NCI-H69 (cell line): ENCODE measurements at regions not wholly inside any gene's neighbourhood (a gene's known extent, or its start where the extent isn't known, plus 50 kb on each side); places are given as distances from the start of the nearest gene placed in this dataset.

Source experiments
- DNase-seq: peaks from one replicate; lab custom pipeline; 2025; lab: John Stamatoyannopoulos, UW

DNA sequence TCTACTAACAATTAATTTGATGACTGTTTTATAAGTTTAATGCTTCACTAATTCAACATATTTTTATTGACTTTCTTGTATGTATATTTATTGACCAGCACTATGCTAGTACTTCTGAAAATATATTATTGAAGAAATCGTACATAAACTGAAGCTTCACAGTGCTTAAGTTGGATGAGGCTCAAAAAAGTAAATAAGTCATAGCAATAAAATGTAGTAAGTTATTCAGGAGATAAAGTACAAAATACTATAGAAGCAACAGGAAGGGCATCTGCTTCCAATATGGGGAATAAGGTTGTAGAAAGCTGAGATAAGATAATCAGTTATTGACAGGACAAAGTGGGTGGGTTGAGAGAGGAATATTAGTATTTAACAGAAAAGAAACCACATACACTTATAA is 944.9 kb upstream of the MIR17HG start:
- DNase-seq = no peak

DNA sequence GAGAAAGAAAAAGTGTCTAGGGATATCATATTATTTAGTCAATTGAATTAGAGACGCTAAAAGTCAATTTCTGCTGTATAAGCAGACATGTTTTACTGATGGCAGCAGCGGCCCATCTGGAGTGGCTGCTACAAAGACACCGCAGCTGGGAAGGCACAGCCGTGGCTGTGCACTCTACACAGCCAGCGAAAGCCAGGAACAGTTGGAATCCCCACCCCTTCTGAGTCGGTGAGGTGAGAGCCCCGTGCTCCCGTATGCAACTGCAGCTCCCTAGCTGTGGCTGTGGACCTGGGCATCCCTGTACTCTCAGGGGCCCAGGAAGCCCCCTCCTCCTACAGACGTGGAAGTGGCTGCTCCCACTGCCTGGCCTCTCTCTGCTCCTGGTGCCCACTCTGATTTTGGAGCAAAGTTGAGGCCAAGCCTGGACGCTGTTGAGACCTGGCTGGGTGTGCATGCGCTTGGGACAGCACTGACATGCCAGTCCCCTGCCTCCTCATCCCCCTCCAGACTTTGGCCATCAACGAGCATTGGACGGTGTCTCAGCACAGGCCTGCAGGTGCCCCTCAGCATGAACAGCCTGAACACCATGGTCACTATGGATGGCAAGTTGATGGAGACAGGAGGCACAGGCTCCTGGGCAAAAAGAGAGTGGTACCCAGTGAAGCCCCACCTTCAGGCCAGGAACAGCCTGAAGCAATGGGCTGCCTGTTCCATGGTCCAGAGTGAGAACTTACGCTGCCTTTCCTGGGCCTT is 944.0 kb upstream of the MIR17HG start:
- DNase-seq = no peak

DNA sequence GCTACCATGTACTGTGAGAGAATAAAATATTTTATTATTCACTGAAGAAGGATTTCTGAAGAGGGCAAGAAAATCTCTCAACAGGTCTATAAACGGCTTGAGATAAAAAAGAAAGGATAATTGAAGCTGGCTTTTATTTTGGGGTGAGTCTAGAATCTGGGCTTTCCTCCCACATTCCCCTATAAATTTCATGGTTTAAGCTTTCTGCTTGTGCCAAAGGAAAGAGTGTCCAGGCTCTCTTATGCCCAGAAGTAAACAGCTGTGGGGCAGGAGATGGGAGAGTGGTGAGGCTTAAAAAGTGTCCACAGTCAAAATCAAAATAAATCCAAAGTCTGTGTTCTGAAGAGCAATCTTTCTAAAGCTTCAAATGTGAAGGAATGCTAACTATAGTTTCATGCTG is 942.2 kb upstream of the MIR17HG start:
- DNase-seq = no peak

DNA sequence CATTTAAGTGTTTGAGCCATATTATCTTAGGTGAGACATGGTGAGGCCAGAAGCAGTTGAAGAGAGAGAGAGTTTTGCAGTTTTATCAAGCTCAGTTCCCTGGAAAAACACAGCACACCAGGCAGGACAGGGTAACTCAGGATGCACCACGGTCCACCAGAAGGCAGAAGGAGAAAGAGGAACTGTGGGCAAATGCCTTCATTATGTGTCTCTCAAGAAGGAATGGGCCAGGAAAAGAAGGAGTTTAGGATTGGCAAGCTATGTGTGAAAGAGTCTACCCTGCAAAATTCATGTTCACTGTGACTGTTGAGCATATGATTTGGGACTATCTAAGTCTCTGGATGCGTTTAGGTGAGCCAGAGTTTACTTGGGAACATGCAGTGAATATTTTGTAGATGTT is 934.5 kb upstream of the MIR17HG start:
- no peak for DNase-seq

DNA sequence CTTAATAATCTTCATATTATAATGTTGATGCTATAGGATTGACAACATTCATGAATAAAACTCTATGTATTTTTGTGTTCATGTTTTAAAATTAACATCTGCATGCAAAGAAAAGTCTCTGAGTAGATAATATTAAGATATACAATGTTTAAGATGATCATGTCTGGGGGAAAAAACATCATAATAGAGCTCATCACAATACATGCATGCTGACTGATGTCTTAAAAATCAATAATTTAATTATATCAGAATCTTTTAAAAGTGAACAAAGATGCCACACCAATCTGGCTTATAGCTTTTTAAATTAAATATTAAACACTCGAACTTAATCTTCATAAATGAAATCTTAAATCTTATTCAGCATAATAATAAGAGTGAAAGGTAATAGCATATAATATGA is 933.9 kb upstream of the MIR17HG start:
- DNase-seq = no peak

DNA sequence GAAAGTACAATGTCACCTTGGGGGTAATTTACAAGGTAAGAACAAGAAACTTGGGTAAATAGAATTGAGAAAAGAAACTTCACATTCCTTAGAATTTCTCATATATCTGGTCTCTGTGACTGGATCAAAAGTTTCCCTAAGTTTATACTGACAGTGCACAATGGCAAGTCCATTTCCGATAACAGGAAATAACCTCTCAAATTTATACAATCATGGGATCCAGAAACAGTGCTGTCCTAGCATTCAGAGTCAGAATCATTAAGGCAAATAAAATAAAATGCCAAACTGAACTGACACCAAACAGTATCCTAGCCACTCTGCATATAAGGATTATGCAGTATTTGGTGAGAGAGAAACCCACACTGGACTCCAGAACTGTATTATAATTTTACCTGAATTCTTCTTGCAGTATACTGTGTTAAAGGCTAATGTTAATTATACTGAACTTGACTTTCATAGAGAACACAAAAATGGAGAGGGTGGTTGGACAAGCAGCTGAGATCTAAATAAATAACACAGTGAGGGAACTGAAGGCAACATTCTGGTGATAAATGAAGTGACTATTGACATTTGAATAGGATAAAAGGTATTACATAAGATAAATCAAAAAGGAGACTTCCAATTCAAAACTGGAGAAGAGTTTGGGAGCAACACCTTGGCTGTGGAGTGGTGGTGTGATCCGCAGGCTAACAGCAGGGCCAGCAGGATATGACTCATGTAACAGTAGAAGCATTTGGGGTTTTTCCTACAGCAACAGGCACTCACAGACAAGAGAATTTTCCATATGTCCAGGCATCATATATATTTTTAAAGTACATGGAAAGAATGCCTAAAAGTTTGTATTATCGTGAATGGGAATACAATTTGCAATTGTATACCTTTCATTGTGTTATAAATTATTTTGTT is 932.5 kb upstream of the MIR17HG start:
- DNase-seq = peak; percentile 38

DNA sequence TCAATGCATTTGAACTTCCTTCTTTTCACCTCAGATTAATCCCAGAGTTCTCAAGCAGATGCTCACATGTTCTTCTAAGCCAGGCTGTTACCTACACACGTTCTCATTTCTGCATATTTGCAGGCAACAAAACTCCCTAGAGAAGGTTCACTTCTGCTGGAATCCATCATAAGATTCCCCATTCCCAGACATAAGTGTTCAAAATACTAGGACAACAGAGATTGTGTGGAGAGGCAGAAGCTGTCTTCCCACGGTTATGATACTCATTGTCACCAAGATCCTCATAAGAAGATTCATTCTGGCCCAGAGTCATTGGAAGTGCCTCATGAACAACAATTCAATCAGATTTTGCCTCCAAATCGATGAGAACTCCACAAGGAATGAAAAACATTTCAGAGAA is 931.6 kb upstream of the MIR17HG start:
- DNase-seq = no peak

DNA sequence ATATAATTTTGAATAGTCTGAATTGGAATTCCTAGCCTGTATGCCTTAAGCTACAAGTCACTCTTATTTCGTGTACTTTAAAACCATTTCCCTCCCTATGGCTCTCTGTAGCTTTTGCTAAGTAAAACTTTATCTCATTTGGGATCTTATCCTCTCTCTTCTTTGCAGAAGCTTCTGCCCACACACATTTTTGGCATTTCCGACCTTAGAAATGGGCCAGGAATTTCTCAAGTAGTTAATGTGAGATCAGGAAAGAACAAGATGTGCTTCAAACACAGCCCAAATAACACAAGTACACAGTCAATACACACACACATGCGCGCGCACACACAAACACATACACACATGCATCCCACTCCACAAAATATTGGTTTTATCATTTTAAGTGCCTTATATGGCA is 931.0 kb upstream of the MIR17HG start:
- no peak for DNase-seq

DNA sequence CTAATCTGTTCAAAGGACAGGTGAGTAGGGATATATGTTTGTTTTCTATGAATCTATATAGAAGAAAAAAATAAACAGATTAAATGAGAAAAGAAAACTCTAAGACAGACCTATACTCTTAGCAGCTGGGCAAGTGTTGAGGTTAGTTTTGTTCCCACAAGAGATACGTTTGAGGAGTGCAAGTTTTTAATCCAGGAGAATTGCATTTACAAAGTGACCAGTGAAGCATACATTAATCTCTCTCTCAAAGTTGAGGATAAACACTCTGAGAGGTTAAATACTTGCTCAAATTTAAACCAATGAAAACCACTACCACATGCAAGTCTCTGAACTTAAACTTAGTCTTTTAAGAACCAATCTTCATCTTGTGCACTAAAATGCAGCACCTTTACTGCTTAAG is 930.5 kb upstream of the MIR17HG start:
- DNase-seq = no peak

DNA sequence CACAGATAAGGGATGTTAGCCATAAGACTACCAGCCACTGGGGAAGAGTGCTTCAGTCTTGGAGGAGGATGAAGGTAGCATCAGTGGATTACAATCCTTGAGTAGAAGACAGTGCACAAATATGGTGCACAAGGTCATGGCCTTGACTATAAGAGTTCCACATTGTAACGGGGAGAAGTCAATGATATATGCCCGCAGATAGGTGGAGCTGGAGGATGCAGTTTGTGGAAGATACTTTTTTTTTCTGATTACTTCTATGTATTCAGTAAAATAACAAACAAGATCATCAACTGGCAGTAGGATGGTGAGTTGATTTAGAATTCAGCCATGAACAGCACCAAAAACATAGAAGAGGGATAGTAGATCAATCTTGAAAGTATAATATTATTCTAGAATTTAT is 926.8 kb upstream of the MIR17HG start:
- DNase-seq = no peak

DNA sequence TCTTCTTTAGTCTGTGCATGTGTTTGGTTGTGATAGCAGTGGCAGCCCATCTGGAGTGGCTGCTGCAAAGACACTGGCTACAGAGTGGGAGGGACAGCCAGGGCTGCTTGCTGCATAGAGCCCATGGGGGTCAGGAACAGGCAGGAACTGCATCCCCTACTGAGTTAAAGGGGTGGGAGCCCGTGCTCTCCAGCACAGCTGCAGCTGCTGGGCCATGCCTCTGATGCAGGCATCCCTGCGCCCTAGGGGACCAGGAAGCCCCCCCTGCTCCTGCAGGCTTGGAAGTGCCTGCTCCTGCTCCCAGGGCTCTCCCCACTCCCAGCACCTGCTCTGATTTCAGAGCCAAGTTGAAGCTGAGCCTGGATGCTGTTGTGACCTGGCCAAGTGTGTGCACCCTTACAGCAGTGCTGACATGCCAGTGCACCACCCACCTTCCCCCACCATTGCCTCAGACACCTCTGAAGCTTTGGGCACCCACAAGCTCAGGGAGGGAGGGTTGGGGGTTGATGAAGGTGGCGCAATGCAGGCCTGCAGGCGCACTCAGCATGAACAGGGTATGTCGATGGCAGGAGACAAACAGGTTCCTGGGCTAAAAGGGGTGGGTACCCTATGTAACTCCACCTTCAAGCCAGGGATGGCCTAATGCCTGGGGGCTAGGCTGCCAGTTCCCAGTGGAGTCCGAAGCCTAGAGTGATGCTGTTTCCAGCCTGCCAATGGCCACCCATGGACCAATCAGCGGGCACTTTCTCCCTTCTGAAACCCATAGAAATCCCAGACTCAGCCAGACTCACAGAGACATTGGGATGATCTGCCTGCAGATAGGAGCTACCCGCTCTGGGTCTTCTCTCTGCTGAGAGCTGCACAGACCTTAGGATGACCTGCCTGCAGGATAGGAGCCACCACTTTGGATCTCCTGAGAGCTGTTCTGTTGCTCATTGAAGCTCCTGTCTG is 919.9 kb upstream of the MIR17HG start:
- peak; percentile 76 for DNase-seq

DNA sequence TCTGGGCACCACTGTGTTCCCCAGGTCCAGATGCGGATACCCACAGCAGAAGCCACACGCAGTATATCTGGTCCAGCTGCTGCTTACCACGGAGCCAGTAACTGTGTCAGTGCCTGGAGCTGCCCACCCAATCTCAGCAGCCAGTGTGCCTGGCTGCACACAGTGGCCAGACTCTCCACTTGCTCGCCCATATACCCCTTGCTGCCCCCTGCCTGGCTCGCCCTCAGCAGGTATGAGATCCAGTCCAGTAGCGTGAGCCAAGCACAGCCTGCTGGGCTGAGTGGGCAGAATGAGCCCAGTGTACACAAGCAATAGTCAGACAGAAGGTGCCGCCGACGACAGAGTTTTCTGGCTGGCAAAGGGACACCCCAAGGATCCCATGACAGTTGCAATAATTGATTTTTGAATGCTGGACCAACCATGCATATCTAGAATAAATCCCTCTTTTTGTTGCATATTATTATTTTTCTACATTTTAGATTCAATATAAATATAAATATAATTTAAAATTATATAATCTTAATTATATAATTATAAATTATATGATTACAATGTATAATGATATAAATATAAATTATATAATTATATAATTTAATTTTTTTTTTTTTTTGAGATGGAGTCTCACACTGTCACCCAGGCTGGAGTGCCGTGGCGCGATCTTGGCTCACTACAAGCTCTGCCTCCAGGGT is 918.8 kb upstream of the MIR17HG start:
- peak; percentile 22 for DNase-seq

DNA sequence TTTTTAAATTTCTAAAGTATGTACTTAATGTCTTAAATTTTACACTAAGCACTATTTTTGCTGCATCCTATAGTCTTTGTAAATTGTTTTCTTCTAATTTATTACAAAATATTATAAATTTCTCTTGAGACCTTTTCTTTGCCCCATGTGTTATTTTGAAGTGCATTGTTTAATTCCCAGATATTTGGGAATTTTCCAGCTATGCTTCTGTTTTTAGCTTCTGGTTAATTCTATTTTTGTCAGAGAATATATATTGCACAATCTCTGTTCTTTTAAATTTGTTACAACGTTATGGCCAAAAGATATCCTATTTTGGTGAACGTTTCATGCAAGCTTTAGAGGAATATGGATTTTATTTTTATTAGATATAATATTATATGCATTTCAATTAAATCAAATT is 917.4 kb upstream of the MIR17HG start:
- no peak for DNase-seq

DNA sequence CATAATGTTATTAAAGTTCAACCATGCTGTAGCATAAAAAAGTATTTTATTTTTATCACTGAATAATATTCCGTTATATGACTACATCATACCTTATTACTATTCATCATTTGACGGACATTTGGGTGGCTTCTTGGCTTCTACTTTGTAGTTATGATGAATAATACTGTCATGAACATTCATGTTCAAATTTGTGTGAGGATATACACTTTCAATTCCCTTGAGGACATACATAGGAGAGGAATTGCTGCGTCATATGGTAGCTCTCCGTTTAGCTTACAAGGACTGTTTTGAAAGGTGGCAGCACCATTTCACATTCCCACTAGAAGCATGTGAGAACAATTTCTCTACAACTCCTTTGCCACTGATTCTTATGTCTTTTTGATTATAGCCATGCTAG is 910.8 kb upstream of the MIR17HG start:
- no peak for DNase-seq

DNA sequence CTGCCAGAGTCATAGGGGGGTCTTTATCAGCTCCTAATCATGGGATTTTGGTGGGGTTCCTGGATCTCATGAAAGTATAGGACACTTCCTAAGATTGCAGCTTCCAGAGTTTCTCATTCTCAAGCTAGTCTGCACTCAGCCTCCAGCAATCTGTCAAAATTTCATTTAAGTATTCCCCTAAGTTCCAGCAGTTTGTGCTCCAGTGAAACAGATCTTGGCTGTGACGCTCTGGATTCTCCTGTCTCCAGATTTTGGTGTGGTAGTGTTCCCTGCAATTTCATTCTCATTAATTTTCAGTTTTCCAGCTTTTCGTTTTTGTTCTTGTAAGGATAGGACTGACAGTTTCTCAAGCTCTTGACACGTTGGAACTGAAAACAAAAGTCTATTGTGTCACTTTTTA is 908.9 kb upstream of the MIR17HG start:
- DNase-seq = no peak

DNA sequence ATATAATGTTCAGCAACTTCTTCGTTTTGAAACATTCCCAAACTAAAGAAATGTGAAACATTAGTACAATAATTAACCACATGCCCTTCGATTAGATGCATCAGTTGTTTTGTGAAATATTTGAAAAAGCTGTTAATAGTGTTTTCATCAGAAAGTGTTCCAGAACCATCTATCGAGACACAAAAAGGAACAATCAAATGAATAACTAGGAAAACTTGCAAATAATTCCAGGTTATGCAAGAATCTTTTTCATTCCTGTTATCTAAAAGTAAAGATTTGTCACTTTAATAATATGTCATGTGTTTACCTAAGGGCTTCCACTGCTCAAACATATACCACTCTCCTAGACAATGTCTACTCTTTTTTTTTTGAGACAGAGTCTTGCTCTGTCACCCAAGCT is 904.2 kb upstream of the MIR17HG start:
- DNase-seq = no peak

DNA sequence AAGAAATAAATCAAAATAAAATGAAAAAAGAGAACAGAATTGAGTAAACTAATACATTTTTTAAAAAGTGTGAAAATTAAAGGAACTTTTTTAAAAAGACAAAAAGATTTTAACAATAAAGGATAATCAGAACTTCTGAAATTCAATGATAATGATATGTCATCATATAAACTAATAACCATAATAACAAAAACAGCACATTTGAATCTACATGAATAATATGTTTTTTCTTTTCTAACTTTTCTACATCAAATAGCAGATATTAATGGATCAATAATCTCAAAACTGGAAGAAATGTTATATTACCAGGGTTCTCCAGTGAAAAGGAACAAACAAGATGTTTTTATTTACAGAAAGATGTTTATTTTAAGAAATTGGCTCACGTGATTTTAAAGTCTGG is 903.3 kb upstream of the MIR17HG start:
- DNase-seq = no peak

DNA sequence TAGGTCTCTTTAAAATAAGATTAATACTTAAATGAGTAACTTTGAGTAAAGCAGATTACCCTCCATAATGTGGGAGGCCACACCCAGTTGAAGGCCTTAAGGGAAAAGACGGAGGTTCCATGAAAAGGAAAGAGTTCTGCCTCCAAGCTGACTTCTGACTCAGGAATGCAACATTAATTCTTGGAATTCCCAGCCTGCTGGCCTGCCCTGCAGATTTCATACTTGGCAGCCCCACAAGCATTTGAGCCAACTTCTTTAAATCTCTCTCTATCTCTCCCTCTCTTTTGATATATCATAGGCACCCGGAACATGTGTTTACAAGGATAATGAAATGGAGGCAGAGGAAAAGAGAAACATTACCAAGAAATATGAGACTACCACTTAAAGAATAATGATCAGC is 902.3 kb upstream of the MIR17HG start:
- DNase-seq = no peak

DNA sequence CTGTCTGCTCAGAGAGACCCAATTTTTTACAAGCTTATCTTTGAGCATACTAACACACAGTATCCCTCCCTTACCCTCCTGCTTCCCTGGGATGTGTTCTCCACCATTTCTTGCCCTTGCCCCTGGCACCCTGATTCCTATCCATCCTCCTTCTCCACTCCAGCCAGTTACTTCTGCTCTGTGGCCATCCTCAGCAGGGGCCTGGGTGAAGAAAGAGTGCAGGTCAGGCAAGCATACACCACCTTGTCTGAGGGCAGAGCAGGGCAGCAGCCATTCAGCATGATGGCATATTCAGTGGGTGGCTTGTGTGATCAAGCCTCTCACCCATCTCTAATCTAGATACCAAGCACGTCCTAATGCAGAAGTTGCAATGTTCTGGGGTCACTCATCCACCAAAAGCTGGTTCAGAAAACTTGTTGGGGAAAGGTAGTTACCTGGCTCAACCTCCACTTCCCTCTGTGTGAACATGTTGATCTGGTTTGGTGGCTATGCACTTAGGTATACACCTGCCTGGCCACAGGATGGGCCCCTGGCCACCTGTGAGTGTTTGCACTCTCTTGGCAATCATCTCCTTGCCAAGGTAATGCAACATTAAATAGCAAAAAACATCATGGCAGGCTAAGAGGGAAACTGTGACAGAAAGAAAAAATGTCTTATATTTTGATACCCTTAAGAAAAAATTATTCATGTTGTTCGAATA is 900.3 kb upstream of the MIR17HG start:
- DNase-seq = no peak

DNA sequence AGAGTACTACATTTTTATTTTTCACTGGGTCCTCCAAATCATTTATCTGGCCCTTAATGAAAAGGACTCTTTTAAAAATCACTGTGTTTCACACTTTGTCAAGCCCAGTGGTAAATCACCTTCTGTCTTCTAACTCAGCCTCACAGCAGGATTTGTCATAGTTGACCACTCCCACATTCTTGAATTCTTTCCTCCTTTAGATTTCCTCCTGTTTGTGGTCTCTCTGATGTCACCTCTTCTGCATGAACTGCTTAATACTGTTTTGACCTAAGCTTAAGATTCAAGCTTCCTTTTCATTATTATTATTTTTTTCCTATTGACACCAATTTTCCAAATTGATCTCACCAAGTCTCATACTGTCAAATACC is 899.8 kb upstream of the MIR17HG start:
- DNase-seq = peak; percentile 9

DNA sequence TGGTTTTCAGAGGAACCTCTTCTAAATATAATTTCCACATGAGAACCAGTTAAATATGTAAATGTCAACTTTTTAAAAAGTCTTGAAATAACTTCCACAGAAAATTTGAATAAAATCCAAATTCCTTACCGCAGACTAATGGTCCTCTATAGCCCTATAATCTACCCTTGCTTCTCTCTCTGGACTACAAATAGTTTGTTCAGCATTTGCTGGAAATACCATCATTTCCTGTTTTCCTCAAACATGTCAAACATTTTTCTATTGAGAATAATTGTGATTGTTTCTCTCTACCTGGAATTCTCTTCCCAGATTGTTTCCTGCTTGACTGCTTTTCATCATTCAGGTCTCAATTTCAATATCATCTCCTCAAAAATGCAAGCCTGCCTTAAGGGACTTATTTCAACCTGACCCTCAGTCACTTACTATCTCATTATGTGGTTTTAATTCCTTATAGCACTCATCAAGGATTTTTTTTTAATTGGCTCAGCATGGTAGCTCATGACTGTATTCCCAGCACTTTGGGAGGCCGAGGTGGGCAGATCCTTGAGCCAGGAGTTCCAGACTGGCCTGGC is 898.9 kb upstream of the MIR17HG start:
- DNase-seq = peak; percentile 10
